Colon (tissue), 2 donors: ENCODE measurements at regions not wholly inside any gene's neighbourhood (a gene's known extent, or its start where the extent isn't known, plus 50 kb on each side); places are given as distances from the start of the nearest gene placed in this dataset.

Source experiments
- FAIRE-seq: peaks from 2 replicates; lab custom pipeline; 2012; peaks lifted over from hg19 to GRCh38; lab: Jason Lieb, UNC
- donor health status: control.
- donor health status: control.

- no peak for FAIRE-seq
Measured at GRCh38 chr10:129405389-129405788, 61.7 kb upstream of the MGMT start.

GRCh38 chr10:129410688-129411392 lies 56.2 kb upstream of the MGMT start:
- no peak for FAIRE-seq

- no peak for FAIRE-seq
Measured at GRCh38 chr10:129411393-129411705, 55.7 kb upstream of the MGMT start.

- no peak for FAIRE-seq
Measured at GRCh38 chr10:129411772-129412171, 55.3 kb upstream of the MGMT start.

GRCh38 chr10:129413024-129413423 lies 54.0 kb upstream of the MGMT start:
- no peak for FAIRE-seq

GRCh38 chr10:129415215-129416140 lies 51.6 kb upstream of the MGMT start:
- no peak for FAIRE-seq

GRCh38 chr10:129416155-129416554 lies 50.9 kb upstream of the MGMT start:
- FAIRE-seq = no peak

- FAIRE-seq = no peak
Measured at GRCh38 chr10:129416956-129417765, 49.9 kb upstream of the MGMT start.
